ENCODE measurements at regions not wholly inside any gene's neighbourhood (a gene's known extent, or its start where the extent isn't known, plus 50 kb on each side); places are given as distances from the start of the nearest gene placed in this dataset.

DNA sequence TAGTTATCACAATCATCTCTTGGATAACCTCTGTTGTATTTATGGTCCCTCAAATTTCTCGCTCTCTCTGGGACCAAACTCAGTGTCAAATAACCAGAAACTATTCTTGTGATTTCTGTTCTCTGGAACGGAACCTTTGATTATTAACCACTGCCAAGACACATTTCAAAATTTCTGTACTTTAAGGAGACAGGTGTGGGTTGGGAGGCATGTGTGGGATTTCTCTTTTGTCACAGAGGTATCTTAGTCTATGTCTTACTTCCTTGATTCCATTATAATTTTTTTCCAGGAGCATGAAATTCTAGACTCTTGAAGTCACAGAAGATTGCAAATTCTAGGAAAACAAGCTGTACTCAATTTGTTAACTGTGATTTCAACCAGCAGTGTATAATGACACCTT, 919.0 kb upstream of the B3GALT2 start (continued):
- no peak for TF ChIP-seq TBP (optimal IDR thresholded peaks at IDR 0.05; ENCODE audit: low read depth, low read length)
- no peak for TF ChIP-seq HDAC1 (IDR thresholded peaks at IDR 0.05)
- TF ChIP-seq, protein P1, sequence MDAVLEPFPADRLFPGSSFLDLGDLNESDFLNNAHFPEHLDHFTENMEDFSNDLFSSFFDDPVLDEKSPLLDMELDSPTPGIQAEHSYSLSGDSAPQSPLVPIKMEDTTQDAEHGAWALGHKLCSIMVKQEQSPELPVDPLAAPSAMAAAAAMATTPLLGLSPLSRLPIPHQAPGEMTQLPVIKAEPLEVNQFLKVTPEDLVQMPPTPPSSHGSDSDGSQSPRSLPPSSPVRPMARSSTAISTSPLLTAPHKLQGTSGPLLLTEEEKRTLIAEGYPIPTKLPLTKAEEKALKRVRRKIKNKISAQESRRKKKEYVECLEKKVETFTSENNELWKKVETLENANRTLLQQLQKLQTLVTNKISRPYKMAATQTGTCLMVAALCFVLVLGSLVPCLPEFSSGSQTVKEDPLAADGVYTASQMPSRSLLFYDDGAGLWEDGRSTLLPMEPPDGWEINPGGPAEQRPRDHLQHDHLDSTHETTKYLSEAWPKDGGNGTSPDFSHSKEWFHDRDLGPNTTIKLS (IDR thresholded peaks at IDR 0.05; ENCODE audit: borderline replicate concordance, low read depth): no peak
- TF ChIP-seq, protein P2, sequence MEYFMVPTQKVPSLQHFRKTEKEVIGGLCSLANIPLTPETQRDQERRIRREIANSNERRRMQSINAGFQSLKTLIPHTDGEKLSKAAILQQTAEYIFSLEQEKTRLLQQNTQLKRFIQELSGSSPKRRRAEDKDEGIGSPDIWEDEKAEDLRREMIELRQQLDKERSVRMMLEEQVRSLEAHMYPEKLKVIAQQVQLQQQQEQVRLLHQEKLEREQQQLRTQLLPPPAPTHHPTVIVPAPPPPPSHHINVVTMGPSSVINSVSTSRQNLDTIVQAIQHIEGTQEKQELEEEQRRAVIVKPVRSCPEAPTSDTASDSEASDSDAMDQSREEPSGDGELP (CRISPR knock-in tag; IDR thresholded peaks at IDR 0.05; ENCODE audit: borderline replicate concordance): no peak
- no peak for TF ChIP-seq NFE2 (IDR thresholded peaks at IDR 0.05; ENCODE audit: low read depth)
- TF ChIP-seq ZNF507 (tag; conservative IDR thresholded peaks at IDR 0.05): no peak
- no peak for TF ChIP-seq KDM4B (IDR thresholded peaks at IDR 0.05; ENCODE audit: borderline replicate concordance in 2 of 2, low read depth in 1 of 2)
- TF ChIP-seq, protein P3, sequence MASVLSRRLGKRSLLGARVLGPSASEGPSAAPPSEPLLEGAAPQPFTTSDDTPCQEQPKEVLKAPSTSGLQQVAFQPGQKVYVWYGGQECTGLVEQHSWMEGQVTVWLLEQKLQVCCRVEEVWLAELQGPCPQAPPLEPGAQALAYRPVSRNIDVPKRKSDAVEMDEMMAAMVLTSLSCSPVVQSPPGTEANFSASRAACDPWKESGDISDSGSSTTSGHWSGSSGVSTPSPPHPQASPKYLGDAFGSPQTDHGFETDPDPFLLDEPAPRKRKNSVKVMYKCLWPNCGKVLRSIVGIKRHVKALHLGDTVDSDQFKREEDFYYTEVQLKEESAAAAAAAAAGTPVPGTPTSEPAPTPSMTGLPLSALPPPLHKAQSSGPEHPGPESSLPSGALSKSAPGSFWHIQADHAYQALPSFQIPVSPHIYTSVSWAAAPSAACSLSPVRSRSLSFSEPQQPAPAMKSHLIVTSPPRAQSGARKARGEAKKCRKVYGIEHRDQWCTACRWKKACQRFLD (CRISPR knock-in tag; IDR thresholded peaks at IDR 0.05): no peak

Data from K562 (cell line).